ENCODE measurements at regions not wholly inside any gene's neighbourhood (a gene's known extent, or its start where the extent isn't known, plus 50 kb on each side); places are given as distances from the start of the nearest gene placed in this dataset.

DNA sequence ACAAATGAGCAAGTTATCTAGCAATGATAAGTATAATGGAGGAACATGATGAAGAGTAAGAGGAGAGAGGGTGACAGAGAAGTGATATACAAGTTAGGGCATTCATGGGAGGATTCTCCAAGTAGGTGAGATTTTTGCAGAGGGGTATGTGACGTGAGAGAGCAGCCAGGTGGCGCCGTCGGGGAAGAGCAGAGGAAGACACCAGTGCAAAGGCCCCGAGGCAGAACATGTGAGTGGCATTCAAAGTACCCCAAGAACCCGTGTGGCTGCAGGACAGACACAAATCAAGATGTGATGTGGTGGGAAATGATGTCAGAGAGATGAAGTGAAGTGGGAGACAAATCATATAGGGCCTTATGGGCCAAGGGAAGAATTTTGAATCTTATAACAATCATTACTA is 81.8 kb upstream of the GRM7 start:
- no peak for DNase-seq (ENCODE audit: low read depth)

DNA sequence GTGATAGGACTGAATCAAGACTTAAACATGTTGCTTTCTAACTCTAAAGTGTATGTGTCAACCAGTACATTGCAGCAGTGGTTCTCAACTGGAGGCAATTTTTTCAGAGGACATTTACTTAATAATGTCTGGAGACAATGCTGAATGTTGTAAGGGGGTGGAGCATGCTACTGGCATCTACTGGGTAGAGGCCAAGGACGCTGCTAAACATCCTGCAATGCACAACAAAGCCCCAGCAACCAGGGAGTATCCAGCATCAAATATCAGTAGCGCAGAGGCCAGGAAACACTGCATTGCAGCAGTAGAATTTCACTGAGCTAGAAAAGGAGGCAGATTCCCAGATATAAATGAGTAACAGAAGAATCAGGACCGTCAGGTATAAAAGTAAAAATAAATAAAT is 79.8 kb upstream of the GRM7 start:
- no peak for DNase-seq (ENCODE audit: low read depth)

GRCh38 chr3:6785726-6786125 is 75.2 kb upstream of the GRM7 start:
- no peak for DNase-seq (ENCODE audit: low read depth)

GRCh38 chr3:6791161-6791560 is 69.8 kb upstream of the GRM7 start:
- no peak for DNase-seq (ENCODE audit: low read depth)

- no peak for DNase-seq (ENCODE audit: low read depth)
Measured at GRCh38 chr3:6799264-6799915, 61.5 kb upstream of the GRM7 start.

- no peak for DNase-seq (ENCODE audit: low read depth)
Measured at GRCh38 chr3:6803619-6804018, 57.3 kb upstream of the GRM7 start.

- DNase-seq (ENCODE audit: low read depth), result no peak
Measured at GRCh38 chr3:6805236-6805635, 55.7 kb upstream of the GRM7 start.

- no peak for DNase-seq (ENCODE audit: low read depth)
Measured at GRCh38 chr3:6806991-6807390, 53.9 kb upstream of the GRM7 start.

GRCh38 chr3:6807967-6808588 is 52.8 kb upstream of the GRM7 start:
- no peak for DNase-seq (ENCODE audit: low read depth)

GRCh38 chr3:6809349-6809748 is 51.6 kb upstream of the GRM7 start:
- no peak for DNase-seq (ENCODE audit: low read depth)

Measured in stimulated activated CD8-positive, alpha-beta memory T cell treated with anti-CD3 and anti-CD28 coated beads, Interleukin-12 subunit alpha, Interleukin-12 subunit beta, amount 100 ng/mL, for 4 hours (primary cell).